ENCODE measurements at regions not wholly inside any gene's neighbourhood (a gene's known extent, or its start where the extent isn't known, plus 50 kb on each side); places are given as distances from the start of the nearest gene placed in this dataset.

DNA sequence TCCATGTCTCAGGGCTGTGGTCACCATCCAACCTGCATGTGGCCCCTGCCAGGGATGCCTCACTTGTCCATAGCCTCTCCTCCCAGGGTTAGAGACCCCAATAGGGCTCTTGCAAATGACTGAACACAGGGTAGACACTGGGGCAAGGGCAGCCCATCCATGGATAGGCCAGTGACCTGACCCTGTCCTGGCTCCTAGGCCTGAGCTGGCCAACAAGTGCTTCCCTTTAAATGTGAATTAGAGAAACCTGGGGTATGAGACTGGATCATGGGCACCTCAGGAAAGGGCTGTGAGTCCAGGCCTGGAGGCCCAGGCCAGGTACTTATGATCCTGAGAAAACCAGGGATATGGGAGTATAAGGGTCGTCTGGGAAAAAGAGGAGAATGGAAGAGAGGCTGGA, 64.5 kb downstream of the COPS8 start:
- no peak for DNase-seq (ENCODE audit: low read depth in 4 of 4, low spot score in 3 of 4)

DNA sequence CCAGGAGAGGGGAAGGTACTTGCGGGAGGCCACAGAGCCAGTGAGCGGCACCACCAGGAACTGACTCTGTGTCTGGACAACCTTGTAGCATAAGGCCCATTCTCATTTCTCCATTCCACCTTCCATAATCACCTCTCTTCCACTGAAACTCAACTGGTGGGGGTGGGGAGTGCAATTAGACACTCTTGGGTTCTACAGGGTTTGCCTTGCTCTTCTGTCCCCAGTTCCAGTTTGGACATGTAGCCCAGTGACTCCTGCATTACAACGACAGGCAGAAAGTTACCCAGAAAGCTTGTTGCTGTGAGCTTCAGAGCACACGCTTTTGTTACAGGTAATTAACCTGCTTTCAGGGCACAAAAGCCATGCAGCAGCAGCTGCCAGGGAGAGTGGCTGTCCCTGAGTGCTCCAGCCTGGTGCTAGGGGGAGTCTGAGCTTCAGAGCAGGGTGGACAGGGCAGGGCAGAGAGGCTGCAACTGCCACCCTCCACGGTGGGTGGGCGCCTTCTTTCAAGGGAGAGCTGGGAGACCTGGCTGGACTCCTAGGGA, 65.2 kb downstream of the COPS8 start:
- DNase-seq (ENCODE audit: low read depth in 4 of 4, low spot score in 3 of 4): no peak

DNA sequence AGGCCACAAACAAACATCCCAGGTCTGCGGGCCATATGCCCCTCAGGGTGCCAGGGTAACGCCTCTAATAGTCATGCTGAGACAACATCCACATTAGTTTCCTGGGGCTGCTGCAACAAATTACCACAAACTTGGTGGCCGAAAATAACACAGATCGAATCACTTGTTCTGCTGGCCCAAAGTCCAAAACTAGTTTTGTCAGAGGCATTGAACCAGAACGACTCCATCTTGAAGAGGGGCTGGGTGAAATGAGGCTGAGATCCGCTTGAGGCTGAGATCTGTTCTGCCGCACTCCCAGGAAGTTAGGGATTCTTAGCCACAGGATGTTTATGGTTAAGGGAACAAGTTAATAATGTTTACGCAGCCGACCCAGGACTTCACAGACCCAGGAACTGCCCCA, 66.7 kb downstream of the COPS8 start:
- DNase-seq (ENCODE audit: low read depth in 4 of 4, low spot score in 3 of 4): no peak

DNA sequence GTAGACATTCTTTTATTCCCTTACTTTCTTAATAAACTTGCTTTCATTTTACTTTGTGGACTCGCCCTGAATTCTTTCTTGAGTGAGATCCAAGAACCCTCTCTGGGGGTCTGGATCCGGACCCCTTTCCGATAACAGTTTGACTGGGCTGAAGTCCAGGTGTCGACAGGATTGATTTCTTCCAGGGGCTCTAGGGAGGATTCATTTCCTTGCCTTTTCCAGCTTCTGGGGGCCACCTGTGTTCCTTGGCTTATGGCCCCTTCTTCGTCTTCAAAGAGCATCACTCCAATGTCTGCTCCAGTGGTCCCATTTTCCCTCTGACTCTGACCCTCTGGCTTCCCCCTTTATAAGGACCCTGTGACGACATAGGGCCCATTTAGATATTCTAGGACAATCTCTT, 67.5 kb downstream of the COPS8 start:
- DNase-seq (ENCODE audit: low read depth in 4 of 4, low spot score in 3 of 4): no peak

DNA sequence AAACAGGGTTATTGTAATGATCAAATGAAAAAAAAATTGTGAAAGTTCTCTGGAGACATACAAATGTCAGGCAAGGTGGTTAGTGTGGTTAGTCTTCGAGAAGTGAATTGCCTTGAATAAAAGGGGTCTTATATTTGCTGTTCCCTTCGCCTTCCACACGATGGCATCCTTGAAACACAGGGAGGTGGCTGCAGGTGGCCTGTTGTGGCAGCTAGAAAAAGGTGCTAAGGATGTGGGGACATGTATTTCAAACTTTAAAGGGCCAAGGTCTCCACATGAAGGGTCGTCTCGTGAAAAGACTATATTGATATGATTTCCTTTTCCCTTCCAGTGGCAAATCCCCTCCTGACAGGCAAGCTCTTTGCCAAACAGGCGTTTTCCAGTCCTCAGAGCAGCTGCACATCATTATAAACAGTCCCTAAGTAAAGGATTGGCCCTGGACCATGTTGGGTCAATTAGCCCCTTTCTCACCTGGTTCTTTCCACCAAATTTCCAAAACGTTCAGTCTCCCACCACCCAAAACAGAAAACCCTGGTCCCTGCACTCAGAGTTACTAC, 68.5 kb downstream of the COPS8 start:
- peak in 1 of 4 donors; percentile 41 for DNase-seq (ENCODE audit: low read depth in 4 of 4, low spot score in 3 of 4)

DNA sequence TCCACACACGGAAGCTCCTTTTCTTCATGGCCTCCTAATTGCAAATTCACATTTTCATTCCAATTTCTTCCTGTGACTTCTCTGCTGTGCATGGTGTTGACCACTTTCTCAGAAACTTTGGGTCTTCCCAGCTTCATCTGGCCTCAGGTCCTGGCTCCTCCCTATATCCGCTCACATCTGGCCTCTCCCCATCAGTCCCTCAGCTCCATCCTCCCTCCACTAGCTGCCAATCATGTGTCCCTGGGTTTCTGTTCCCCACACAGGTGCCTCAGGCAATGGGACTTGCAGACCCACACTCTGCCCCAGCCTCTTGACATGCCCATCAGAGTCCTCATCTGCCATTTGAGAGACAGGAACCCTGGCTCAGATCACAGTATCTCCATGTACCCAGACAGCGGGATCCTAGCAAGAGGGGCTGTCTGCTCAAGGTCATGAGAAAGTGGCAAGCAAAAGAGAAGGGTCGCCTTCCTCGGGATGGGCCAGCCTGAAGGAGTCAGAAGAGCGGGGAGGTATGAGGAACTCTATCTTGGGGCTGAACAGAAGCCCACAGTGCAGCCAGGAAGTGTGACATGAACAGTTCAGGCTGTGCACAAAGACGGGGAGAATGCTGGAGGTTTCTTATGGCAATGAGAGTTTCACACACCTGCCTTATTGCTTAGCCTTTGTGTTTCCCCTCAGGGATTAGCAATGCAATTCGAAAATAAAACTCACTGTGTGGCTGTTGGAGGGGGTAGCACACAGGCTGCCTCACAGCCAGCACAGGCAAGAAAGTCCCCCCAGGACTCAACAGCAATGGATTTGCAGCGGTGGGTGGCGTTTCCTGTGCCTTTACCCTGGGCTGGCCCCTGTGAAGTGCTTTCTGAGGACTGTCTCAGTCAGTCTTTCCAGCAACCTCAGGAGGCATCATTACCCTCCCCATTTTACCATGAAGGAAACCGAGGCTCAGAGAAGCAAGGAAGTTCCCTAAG, 69.5 kb downstream of the COPS8 start:
- DNase-seq (ENCODE audit: low read depth in 4 of 4, low spot score in 3 of 4): no peak

DNA sequence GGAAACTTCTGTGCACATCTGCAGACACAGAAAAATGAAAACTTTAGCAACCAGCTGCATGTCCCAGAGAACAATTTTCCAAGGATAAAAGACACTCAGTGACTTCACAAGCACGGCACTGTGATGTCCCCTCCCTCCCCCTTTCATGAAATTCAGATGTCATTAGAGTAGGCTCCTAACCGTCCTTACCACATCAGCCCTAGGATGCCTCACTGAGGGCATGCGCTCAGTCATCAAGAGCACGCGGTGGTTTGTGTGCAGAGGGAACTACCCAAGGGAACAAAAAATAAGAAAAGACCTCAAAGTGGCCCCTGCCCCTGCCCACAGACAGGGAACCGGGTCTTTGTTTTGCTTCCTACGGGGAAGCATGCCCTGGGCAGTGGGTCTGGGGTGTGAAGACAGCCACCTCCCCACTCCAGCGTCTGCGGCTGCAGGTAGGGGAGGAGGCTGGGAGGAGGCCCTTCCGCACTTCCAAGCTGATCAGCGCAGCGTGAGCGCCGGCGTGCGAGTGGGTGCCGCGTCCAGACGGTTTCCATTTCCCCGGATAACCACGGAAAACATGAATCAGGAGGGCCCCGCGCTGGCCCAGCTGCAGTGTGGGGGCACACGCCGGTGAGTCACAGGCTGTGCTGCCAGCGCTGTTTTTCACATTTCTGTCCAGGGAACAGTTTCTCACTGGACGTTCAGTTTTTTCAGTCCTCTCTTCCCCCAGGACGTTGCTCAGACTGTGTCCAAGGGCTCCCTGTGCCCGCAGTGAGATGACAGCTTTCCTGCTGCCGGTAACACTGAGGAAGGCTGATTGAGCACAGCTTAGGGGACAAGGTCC, 70.6 kb downstream of the COPS8 start:
- DNase-seq (ENCODE audit: low read depth in 4 of 4, low spot score in 3 of 4): no peak

DNA sequence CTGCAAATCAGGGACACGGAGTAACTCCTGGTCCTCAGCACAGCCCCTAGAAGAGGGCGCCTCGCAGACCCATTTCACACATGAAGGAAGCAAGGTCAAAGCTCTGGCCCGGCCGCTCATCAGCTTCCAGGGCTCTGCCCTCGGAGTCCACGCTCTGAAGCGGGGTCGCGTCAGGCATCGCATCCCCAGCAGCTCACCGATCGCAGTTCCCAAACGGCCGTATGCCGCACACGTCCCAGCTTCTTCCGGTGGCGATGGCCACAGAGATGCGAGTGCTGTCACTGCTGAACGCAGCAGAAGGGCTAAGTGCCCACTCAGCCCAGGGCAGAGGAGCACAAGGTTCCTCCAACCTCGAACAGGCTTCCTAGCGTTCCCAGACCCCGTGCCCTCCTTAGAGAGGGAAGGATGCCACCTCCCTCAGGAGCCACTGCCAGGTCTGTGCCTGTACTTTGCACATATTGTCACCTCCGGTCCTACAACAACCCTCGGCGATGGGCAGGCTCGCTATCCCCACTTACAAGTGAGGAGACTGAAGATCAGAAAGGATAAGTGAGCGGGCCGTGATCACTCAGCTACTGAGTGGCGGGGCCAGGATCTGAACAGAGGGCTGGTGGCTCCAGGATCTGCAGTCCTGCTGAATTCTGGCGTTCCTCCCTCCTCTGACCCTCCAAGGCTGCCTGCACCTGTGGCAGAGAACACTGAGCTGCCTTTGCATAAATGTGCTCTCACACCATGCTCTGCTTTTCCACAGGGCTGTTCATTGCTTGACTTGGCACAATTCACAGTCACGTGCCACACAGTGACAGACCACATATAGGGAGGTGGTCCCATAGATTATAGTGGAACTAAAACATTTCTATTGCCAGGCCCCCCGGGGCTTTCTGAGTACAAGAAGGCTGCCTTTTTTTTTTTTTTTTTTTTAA, 71.4 kb downstream of the COPS8 start:
- DNase-seq (ENCODE audit: low read depth in 4 of 4, low spot score in 3 of 4): no peak

DNA sequence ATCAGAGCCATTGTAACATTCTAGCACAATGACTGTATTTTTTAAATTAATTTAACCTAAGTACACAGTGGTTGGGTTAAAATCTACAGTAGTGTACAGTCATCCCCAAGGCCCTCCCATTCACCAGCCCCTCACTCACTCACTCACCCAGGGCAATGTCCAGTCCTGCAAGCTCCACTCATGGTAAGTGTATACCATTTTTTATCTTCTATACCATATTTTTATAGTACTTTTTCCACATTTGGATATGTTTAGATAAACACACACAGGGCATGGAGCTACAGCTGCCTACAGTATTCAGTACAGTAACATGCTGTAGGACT, 72.1 kb downstream of the COPS8 start:
- no peak for DNase-seq (ENCODE audit: low read depth in 4 of 4, low spot score in 3 of 4)

DNA sequence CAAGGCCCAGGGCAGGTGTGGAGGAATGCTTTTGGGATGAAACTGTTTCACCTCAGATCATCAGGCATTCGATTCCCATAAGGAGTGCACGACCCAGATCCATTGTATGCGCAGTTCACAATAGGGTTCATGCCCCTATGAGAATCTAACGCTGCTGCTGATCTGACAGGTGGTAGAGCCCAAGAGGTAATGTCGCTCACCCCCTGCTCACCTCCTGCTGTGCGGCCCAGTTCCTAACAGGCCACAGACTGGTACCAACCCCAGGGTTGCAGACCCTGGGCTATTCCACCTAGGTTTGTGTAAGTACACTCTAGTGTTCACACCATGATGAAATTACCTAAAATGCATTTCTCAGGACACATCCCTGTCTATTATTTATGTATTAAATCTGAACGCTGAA, 72.5 kb downstream of the COPS8 start:
- no peak for DNase-seq (ENCODE audit: low read depth in 4 of 4, low spot score in 3 of 4)

DNA sequence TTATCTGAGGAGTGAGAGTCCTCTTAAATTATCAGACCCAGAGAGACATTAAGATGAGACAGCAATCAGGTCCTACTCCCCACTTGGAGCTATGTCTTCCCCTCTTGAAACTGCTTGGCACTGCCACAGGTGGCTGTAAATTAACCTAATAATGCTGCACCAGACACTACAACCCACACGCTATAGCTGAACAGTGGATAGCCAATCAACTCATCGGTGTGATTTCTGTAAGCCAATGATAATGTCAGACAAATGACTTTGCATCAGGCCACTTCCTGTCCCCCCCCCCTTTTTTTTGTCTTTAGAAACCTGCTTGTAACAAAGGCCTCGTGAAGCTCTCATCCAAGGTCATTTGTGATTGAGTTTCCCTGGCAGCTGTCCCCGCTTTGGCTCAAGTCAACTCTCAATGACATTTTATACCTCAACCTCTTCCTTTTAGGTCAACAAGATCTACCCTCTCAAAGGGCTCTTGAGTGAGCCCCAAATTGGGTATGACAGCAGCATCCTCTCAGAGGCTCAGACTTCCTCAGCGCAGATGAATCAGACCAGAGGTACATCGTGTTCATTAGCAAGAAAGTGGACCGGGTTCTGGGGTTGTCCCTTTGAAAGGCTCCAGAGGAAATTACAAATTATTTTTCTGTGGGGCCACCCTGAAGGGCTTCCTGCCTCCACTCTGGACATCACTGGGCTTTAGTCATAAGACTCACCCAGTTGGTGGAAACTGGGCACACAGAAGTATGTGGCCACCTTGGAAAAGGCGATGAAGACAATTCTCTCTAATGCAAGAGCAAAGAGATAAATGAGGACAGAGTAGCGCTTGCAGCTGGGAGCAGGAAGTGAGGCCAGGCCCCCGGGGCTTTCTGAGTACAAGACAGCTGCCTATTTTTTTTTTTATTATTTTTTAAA, 73.6 kb downstream of the COPS8 start:
- DNase-seq (ENCODE audit: low read depth in 4 of 4, low spot score in 3 of 4): no peak

DNA sequence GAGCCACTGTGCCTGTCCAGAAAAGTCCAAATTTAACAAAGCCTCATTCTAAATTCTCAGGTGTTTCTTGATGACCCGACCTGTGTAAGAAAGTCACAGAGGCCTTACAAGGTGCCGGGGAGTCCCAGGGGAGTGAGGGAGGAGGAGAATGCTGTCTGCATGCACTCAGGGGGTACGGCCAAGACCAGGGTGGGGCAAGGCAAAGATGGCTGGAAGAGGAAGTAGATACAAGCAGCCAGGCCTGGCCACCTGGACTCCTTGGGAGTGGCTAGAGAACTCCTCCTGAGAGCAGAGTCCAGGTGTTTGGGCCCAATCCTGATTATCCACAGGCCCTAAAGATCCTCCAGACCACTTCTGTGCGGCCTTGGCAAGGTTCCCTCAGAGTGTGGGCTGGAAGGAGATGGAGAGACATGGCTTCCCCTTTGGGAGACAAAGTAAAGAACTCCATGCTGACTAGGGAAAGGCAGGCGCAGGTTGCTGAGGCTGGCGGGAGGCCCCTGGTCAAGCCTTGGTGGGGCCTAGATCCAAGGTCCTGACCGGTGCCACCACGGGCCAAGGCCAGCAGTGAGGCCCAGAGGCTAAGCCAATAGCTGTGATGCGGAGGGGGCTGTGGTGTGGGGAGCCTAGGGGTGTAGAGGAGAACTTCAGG, 74.7 kb downstream of the COPS8 start:
- no peak for DNase-seq (ENCODE audit: low read depth in 4 of 4, low spot score in 3 of 4)

DNA sequence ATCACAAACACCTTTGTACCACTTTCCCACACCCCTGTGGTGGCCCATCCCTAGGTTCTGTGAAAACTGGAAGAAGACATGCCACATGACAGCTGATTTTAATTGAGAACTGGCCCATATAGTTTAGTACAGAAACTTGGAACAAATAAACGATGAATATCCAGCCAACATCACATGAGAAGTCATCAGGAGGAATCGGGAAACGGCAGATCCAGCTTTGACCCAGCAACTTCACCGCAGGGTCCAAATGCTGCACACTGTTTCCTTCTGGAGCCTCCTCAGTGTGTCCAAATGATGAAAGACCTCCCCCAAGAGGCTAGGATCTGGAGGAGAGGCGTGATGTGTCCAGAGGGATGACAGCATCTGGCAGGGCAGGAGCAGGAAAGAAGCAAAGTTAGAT, 75.5 kb downstream of the COPS8 start:
- DNase-seq (ENCODE audit: low read depth in 4 of 4, low spot score in 3 of 4): no peak

DNA sequence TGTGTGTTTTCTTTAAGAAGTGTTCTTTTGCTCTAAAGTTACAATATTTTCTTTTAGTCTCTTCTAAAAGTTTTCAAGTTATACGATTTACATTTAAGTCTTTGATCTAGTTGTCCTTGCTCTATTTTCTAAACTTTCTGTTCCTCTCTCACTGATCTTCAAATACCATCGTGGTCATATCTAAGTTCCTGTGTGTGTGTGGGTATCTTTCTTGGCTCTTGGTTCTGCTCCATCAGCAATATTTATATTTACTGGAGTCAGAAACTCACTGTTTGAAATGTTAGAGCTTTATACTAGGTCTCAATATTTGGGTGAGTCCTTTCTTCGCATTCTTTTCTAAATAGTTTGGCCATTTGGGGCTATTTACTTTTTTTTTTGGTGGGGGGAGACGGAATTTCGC, 77.3 kb downstream of the COPS8 start:
- DNase-seq (ENCODE audit: low read depth in 4 of 4, low spot score in 3 of 4): no peak

DNA sequence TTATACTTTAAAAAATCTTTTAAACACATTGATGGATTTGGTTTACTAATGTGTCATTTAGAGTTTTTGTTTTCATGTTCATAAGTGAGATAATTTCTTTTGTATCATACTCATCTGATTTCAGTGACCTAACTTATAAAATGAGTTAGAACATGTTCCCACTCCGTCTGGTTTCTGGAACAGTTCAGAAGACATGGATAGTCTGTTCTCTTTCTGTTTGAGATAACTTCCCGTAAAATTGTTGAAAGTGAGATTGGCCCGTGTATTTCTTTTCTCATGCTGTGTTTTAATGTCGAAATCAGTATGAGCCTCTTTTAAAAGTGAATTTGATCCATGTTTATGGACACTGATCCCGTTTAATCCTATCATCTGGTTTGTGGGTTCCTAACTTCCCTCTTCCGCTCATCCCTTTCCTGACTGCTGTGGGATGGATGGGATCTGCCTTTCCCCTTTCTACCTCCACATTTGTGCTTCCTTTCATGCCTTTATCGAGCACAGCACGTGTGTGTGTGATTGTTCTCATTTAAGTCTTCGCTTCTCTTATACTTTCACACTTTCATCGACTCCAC, 78.9 kb downstream of the COPS8 start:
- no peak for DNase-seq (ENCODE audit: low read depth in 4 of 4, low spot score in 3 of 4)

DNA sequence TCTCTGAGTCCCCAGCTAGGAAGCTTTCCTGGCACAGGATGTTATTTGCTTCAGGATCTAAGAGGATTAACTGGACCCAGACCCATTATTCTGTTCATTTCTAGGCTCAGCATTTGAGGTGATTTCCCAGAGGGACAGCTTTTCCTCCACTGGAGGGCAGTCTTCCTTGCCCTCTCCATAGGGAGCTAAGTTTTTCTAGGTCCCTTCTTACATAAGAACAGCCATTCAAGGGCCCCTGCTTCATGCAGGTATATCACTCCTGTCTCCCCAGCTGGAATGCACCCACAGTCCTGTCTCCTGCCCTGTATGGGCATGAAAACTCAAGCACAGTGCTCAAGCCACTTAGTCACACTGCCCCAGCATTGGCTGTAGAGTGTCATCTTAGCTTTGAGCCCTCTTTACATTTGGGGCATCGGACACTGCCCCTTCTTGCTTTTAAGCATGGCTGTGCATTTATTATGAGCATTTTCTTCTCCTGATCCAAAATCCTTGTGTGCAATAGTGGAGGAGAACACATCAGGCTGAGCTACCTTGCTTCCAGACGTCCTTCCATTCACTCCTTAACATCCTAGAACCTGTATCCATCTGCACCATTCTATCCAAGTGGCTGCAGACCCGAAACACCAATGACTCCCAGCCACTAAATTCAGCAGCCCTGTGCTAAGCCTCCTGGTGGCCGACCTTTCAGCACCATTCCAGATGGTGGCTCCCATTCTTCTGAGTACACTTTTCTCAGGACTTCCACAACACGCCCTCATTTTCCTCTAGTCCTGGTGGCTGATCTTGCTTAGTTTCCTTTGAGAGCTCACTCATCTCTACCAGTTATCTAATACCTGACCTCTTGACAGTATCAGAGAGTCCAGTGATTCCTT, 80.0 kb downstream of the COPS8 start:
- DNase-seq (ENCODE audit: low read depth in 4 of 4, low spot score in 3 of 4): no peak

DNA sequence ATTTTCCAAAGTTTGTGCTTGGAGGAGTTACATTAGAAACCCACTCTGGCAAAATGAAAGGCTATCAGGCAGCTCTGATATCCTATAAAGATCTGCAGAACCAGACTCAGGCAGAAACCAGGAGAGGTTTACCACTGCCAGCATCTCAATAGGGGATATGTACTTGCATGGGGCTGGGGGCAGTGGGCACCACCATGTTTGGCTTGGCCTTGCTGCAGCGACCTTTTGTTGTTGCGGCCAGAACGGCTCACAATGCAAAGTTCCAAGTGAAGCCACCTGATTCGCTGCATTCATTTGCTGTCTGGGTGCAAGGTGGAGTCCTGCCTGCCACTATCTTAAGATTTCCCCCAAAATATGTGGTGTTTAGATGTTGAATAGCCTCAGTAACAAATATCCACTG, 81.3 kb downstream of the COPS8 start:
- DNase-seq (ENCODE audit: low read depth in 4 of 4, low spot score in 3 of 4): no peak

Measured in left renal pelvis (tissue), 4 donors.